LoVo (cell line): ENCODE measurements at regions not wholly inside any gene's neighbourhood (a gene's known extent, or its start where the extent isn't known, plus 50 kb on each side); places are given as distances from the start of the nearest gene placed in this dataset.

ENCODE experiments used
- DNase-seq: peaks from one replicate; pipeline ENCODE4 v3.0.0-alpha.2; 2016; ENCODE audit warnings: low spot score

GRCh38 chr13:48761256-48761655 is 107.5 kb downstream of the CYSLTR2 start:
- DNase-seq: no peak

GRCh38 chr13:48769107-48769704 is 115.5 kb downstream of the CYSLTR2 start:
- DNase-seq: peak; percentile 85

DNA sequence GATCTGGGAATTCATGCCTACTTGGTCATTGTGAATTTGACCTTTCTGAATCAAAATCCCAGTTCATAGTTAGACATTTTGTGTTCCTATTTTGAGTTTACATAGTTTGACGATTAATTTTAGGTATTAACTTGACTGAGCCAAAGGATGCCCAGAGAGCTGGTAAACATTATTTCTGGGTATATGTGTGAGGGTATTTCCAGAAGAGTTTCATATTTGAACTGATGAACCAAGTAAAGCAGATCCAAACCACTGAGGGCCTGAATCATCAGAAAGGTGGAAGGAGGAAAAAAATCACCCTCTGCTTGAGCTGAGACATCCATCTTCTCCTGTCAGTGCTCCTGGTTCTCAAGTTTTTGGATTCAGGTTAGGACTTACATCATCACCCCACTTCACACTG is 116.6 kb downstream of the CYSLTR2 start:
- no peak for DNase-seq

DNA sequence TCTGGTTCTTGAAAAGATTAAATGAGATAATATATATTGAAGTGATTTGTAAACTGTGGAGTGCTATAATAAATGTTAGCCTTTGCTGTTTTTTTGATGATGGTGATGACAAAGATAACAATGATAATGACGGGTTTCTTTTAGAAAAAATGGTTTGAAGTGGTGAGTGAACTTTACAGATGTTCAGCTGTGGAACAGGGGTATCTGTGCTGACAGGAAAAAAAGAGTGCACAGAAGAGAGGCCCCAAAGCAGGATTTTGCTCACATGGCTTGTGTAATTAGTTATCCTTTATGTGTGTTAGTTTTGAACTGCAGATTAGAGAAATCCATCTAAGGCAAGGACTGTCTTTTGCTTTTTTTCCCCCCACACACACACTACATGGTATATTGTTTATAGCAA is 119.2 kb downstream of the CYSLTR2 start:
- no peak for DNase-seq

- DNase-seq: no peak
These were observed 120.0 kb downstream of the CYSLTR2 start for GRCh38 chr13:48773531-48774275.

DNA sequence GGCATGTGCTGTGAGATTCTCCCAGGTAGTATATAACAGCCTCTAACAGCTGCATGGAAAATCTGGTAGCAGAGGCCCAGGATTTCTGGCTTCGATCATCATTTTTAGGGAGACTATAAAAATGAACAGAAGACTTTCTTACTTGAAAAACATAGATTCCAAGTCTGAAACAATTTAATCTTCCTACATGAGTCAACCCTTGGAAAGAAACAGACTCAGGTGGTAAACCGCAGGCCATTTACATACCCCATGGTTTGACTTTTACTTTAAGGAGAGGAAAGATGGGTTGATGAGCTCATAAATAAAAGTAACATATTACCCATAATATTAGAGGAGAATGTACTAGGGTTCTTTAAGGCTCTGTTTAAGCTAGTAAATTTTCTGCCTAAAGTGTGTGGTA is 121.6 kb downstream of the CYSLTR2 start:
- DNase-seq: no peak

DNA sequence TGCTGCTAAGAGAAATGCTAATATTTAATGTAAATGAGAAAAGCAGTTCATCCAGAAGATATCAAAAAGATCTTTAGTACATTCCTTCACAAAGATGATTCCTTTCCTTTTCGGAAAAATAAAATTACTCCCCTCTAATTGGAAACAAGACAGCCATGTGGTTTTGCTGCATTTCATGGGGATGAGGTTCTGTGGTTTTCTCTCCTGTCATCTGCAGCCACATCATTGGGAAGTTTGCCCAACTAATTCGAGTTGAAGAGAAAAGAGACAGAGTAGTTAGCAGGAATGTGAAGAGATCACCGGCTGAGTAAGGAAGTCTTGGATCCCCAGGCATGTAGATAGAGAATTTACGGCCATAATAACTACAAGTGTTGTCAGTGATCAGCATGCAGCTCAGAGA is 122.1 kb downstream of the CYSLTR2 start:
- DNase-seq: peak; percentile 38

- DNase-seq: no peak
These were observed 122.7 kb downstream of the CYSLTR2 start for GRCh38 chr13:48776401-48776800.

DNA sequence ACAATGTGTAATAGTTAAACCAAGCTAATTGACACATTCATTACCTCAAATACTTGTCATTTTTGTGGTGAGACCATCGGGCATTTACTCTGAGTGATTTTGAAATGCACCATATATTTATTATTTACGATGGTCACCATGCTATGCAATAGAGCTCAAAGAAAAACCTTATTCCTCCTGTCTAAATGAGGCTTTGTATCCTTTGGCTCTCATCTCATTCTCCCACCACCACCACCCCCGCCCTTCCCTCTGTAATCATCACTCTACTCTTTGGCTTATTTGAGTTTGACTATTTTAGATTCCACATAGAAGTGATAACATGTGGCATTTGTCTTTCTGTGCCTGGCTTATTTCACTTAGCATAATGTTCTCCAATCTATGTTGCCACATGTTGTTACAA is 124.9 kb downstream of the CYSLTR2 start:
- no peak for DNase-seq

- no peak for DNase-seq
These were observed 127.1 kb downstream of the CYSLTR2 start for GRCh38 chr13:48780713-48781341.

GRCh38 chr13:48782429-48782840 is 128.7 kb downstream of the CYSLTR2 start:
- no peak for DNase-seq

DNA sequence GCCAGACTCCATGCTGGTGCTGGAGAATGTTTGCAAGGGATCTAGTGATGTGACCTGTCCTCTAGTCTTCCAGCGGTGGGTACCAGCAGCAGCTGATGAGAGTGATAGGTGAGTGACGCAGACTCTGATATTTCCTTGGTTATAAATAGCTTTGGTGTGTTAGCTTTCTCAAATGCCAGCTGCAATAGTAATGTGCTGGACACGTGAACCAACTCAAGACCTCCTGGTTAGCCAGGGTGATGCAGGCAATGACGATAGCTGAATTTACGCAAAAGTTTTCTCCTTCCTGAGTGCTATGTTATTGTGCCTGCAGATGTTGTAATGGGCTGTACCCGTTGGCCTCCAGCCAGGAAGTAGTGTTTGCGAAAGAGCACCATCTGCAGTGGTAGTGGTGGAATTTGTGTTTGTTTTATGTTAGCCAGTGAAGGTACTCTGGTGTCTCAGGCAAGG is 129.5 kb downstream of the CYSLTR2 start:
- no peak for DNase-seq

DNA sequence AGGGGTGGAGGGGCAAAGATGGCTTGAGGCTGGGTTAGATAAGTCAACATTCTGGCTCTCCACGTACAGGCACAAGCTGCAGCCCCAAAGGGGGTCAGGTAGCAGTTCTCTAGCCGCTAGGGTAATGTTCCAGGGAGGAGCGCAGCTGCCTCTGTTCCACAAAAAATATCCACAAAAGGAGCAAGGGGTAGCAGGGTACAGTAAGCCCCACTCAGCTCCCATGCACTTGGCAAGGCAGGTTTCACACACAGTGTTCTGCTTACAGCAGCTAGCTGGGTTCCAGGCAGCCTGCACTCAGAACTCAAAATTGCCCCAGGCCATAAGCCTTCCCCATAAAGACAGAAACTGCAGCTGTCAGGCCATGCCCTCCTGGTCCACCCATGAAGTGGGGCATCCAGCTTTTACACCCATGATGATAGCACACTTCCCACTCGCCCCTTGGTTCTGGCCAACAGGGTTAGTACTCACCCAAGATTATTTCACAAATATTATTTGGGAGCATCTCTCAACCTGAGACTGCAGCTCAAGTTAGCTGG is 130.0 kb downstream of the CYSLTR2 start:
- DNase-seq: no peak

DNA sequence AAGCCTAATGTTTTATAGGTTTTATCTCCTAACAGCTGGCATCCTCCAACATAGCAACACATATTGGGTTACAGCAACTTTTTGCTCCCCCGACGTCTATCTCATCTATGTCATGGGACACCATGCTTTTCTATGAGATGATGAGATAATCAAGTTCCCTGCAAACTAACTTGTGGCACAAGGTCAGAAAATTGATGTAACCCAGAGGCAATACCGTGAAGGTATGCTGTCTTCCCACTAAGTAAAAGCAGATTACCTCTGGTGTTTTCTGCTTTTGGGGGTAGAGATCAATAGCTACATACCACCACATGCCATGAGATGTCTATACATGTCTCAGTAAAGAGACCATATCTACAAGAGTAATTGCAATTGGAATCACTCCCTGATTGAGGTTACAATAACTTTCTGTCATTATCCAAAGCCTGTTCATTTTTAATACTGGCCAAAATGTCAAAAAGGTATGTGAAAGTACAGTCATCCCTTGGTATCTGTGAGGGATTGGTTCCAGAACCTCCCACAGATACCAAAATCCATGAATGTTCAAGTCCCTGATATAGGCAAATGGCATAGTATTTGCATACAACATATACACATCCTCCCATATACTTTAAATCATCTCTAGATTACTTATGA is 131.3 kb downstream of the CYSLTR2 start:
- no peak for DNase-seq

DNA sequence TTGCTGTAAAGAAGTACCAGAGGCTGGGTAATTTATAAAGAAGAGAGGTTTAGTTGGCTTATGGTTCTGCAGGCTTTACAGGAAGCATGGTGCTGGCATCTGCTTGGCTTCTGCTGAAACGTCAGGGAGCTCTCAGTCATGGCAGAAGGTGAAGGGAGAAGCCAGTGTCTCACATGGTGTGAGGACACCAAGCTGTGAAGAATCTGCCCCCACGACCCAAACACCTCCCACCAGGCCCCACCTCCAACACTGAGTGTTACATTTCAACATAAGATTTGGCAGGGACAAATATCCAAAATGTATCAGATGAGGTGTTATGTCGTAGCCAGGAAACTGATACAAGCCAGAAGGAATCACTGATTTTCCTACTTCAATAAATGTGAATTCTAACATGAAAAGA is 136.5 kb downstream of the CYSLTR2 start:
- no peak for DNase-seq

DNA sequence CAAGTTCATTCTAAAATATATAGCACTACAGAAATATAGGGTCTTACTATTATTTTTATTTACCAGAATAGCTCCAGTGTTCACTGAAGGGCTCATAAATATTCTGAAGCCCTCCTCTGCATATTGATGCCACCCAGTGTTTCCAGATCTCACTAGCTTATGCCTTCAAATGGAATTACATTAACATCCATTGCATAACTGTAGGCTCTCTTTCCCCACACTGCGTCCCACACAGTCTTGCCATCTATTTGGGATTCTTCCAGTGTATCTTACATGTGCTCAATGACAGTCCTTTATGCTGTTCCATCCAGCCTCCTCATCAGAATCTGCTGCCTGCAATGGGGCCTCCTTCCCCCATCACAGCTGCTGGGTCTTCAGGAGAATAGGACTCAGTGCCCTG is 137.2 kb downstream of the CYSLTR2 start:
- DNase-seq: no peak

- no peak for DNase-seq
These were observed 143.4 kb downstream of the CYSLTR2 start for GRCh38 chr13:48797127-48797526.

GRCh38 chr13:48797761-48798160 is 144.0 kb downstream of the CYSLTR2 start:
- no peak for DNase-seq

DNA sequence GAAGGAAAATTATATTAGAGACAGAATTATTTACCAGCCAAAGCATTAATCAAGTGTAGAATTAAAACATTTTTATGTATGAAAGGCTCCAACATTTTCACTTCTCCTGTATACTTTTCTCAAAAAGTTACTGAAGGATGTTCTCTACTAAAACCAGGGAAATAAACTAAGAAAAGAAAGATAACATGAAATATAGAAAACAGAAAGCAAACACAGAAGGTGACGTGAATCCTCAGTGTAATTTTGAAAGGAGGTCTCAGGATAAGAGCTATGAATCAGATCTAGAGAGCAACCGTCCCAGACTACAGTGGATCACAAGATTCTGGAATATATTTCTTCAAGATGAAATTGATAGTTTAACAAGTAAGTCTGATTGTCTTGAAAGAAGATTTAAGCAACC is 144.5 kb downstream of the CYSLTR2 start:
- DNase-seq: no peak

DNA sequence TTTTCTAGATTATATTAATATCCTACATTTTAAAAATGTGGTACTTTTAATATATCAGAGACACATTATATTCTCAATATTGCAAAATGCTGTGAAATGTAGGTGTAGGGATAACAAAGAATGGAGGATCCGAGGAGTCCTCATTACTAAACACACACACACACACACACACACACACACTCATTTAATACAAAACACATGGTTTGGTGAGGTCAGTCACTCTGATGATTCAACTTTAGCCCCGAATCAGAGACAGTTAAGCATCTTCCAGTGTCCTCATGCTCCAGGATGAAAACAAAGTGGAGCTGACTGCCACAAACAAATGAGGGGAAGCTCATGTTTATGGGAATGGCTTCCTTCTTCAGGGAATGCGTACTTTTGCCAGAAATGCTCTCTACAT is 147.5 kb downstream of the CYSLTR2 start:
- DNase-seq: no peak

DNA sequence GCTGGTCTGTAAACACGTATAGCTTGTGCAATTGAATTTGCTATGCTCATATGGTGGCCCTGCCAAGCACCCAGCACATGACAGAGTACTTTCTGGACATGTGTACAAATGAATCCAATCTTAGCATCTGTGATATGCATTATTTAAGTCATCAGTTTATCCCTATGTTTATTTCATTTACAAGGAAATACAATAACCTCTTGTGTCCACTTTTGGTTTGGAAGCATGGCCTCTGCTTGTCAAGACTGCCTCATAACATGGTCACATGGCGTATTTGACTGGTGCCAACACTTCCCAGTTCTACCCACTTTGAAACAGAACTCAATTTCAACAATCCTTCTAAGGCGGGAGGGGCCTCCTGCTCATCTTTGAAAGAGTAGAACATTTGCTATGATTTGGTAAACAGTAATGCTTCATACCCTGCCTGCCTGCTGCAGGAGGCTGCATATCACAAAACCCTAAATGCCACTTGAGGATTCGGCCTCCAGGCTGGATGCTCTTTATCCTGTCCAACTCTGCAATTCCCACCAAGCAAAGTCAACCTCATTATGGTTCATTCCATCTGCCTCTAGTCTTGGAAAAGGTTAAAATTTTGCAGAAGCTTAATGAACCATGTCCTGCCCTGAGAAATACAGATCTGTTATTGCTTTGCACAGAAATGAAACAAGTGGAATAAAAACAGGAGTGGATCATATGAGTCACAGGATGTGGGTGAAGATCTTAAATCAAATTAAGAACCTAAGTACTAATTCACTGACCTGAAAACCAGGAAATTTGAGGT is 151.3 kb downstream of the CYSLTR2 start:
- no peak for DNase-seq

DNA sequence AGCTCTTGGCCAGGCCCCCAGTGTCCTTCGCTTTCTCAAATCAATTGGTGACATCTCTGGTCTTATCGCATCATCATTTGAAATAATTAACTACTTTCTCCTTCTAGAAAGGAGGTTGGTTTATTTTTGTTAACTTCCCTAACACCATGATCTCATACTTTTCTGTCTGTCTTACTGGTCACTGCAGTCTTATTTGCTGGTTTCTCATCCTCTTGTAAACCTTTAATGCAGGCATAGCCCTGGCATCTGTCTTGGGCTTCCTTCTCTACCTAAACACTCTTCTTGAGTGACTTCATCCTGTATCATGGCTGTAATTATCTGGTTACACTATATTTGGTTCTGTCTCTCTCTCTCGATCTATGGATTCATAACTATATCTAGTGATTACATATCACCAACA is 152.8 kb downstream of the CYSLTR2 start:
- DNase-seq: no peak
